Suprapubic skin (tissue), 4 donors: ENCODE measurements at regions not wholly inside any gene's neighbourhood (a gene's known extent, or its start where the extent isn't known, plus 50 kb on each side); places are given as distances from the start of the nearest gene placed in this dataset.

ENCODE experiments used
- DNase-seq, 2 donors: peaks; one replicate each; pipeline ENCODE4 v3.0.0-alpha.2; 2019; ENCODE audit warnings: low spot score in 2 of 2
- H3K27ac ChIP-seq: fragments of 200-600 bp; sonication (generic); one replicate; pipeline ENCODE4 v1.5.1; 2019
- H3K27me3 ChIP-seq: fragments of 200-600 bp; sonication (generic); one replicate; pipeline ENCODE4 v1.5.1; 2019
- H3K36me3 ChIP-seq: fragments of 200-600 bp; sonication (generic); one replicate; pipeline ENCODE4 v1.5.1; 2019
- H3K4me1 ChIP-seq: fragments of 200-600 bp; sonication (generic); one replicate; pipeline ENCODE4 v1.5.1; 2019
- H3K4me3 ChIP-seq: fragments of 200-600 bp; sonication (generic); one replicate; pipeline ENCODE4 v1.5.1; 2019; ENCODE audit warnings: mild to moderate bottlenecking
- H3K9me3 ChIP-seq: fragments of 200-600 bp; sonication (generic); one replicate; pipeline ENCODE4 v1.5.1; 2019
- EP300 ChIP-seq: sonication (generic); formaldehyde crosslinking; IDR thresholded peaks from one replicate; pipeline ENCODE4 v1.6.1; 2017; ENCODE audit warnings: antibody characterized with exemption
- POLR2A ChIP-seq, 2 donors: fragments of 450-650 bp; IDR thresholded peaks; one replicate each; pipeline ENCODE4 v1.6.1; 2017; ENCODE audit warnings: antibody characterized with exemption in 2 of 2, mild to moderate bottlenecking in 2 of 2, moderate library complexity in 2 of 2
- POLR2AphosphoS5 ChIP-seq, 3 donors: sonication (generic); formaldehyde crosslinking; IDR thresholded peaks; one replicate each; pipeline ENCODE4 v1.6.1; 2017; ENCODE audit warnings: antibody characterized with exemption in 3 of 3
- WGBS: methylation state at CpG from one replicate; pipeline ENCODE4 v1.1.5; 2018; 5-methylcytosine and 5-hydroxymethylcytosine counted together
- TF ChIP-seq, protein P1 (sequence below), 2 donors: fragments of 200-600 bp in 1 of 2; fragments of 450-650 bp in 1 of 2; sonication (generic) in 1 of 2; IDR thresholded peaks; one replicate each; pipeline ENCODE4 v1.5.1; 2016 to 2019; ENCODE audit warnings: antibody characterized with exemption in 2 of 2, mild to moderate bottlenecking in 1 of 2, moderate library complexity in 1 of 2

GRCh38 chr19:56894626-56895025 lies 54.1 kb upstream of the PEG3 start:
- no peak for DNase-seq
- H3K36me3 ChIP-seq, result no peaks in the 10 kb centered on the region
- no peak overlapping the region for H3K27ac ChIP-seq
- TF ChIP-seq, protein P1, sequence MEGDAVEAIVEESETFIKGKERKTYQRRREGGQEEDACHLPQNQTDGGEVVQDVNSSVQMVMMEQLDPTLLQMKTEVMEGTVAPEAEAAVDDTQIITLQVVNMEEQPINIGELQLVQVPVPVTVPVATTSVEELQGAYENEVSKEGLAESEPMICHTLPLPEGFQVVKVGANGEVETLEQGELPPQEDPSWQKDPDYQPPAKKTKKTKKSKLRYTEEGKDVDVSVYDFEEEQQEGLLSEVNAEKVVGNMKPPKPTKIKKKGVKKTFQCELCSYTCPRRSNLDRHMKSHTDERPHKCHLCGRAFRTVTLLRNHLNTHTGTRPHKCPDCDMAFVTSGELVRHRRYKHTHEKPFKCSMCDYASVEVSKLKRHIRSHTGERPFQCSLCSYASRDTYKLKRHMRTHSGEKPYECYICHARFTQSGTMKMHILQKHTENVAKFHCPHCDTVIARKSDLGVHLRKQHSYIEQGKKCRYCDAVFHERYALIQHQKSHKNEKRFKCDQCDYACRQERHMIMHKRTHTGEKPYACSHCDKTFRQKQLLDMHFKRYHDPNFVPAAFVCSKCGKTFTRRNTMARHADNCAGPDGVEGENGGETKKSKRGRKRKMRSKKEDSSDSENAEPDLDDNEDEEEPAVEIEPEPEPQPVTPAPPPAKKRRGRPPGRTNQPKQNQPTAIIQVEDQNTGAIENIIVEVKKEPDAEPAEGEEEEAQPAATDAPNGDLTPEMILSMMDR (IDR thresholded peaks at IDR 0.05), result no peak
- TF ChIP-seq POLR2AphosphoS5 (IDR thresholded peaks at IDR 0.05), result no peak
- TF ChIP-seq POLR2A (IDR thresholded peaks at IDR 0.05), result no peak
- no peak for TF ChIP-seq EP300
- H3K4me3 ChIP-seq, result no peak overlapping the region
- H3K27me3 ChIP-seq, result no peaks in the 10 kb centered on the region
- H3K4me1 ChIP-seq, result no peaks in the 10 kb centered on the region
- 79% methylated on average over 9 of the region's 9 CpGs for WGBS
- peaks cover 4% of the 10 kb centered on the region for H3K9me3 ChIP-seq

GRCh38 chr19:56896095-56896494 lies 55.6 kb upstream of the PEG3 start:
- 54% methylated on average over 3 of the region's 3 CpGs for WGBS
- TF ChIP-seq, protein P1 (IDR thresholded peaks at IDR 0.05), result no peak
- TF ChIP-seq EP300, result no peak

DNA sequence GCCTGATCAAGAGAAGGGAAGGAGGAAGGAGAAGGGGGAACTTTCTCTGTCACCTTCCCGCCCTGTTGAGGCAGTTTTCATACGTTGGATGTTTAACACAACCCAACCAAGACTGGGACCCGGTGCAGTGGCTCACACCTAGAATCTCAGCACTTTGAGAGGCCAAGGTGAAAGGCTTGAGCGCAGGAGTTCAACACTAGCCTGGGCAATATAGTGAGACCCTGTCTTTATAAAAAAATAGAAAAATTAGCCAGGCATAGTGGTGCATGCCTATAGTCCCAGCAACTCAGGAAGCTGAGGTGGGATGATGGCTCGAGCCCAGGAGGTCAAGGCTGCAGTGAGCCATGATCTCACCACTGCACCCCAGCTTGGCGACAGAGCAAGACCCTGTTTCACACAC lies 59.4 kb upstream of the PEG3 start:
- Histone ChIP-seq H3K27me3 (no peaks in the 10 kb centered on the region), H3K4me1 (no peaks in the 10 kb centered on the region), H3K27ac (no peak overlapping the region), H3K4me3 (no peak overlapping the region), H3K9me3 (peaks cover 9% of the 10 kb centered on the region), H3K36me3 (no peaks in the 10 kb centered on the region)
- 93% methylated on average over 4 of the region's 6 CpGs for WGBS
- no peak for TF ChIP-seq POLR2A (IDR thresholded peaks at IDR 0.05)
- TF ChIP-seq, protein P1 (IDR thresholded peaks at IDR 0.05), result no peak
- no peak for TF ChIP-seq POLR2AphosphoS5 (IDR thresholded peaks at IDR 0.05)
- TF ChIP-seq EP300, result no peak
- DNase-seq, result no peak

More at GRCh38 chr19:56896095-56896494, 55.6 kb upstream of the PEG3 start:
- no peak for DNase-seq
- H3K27me3 ChIP-seq, result no peaks in the 10 kb centered on the region
- H3K27ac ChIP-seq, result no peak overlapping the region
- H3K4me3 ChIP-seq, result no peak overlapping the region
- H3K9me3 ChIP-seq, result peaks cover 9% of the 10 kb centered on the region
- H3K4me1 ChIP-seq, result no peaks in the 10 kb centered on the region
- H3K36me3 ChIP-seq, result no peaks in the 10 kb centered on the region

DNA sequence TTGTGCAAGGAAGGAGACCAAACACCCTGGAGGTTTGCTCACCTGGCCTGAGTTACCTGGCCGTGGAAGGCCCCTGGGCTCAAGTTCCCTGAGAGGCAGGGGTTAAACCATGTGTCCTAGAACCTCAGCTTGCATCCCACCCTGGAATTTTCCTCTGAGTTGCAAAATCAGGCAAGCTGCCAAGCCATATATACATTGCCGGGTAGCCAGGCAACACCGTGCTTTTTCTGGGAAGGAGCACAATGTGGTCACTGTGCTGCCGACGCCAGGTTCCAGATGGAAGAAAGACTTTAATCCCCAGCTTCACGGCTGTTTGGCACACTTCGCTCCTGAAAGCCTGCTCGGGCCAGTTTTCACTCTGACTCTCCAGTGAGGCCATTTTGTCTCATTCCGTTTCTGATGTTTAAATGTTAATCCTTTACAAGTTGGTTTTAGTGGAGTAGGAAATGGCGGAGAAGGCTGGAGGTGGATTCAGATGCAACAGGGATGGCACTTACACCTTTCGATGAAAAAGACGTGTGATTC lies 60.1 kb upstream of the PEG3 start:
- Histone ChIP-seq H3K36me3 (no peaks in the 10 kb centered on the region), H3K4me3 (no peak overlapping the region), H3K27ac (no peak overlapping the region), H3K27me3 (no peaks in the 10 kb centered on the region), H3K9me3 (peaks cover 9% of the 10 kb centered on the region), H3K4me1 (no peaks in the 10 kb centered on the region)
- WGBS, result 49% methylated on average over 11 of the region's 12 CpGs
- TF ChIP-seq POLR2A (IDR thresholded peaks at IDR 0.05) (no peak), POLR2AphosphoS5 (IDR thresholded peaks at IDR 0.05) (no peak), EP300 (no peak)
- TF ChIP-seq, protein P1 (IDR thresholded peaks at IDR 0.05), result no peak
- DNase-seq, result no peak

DNA sequence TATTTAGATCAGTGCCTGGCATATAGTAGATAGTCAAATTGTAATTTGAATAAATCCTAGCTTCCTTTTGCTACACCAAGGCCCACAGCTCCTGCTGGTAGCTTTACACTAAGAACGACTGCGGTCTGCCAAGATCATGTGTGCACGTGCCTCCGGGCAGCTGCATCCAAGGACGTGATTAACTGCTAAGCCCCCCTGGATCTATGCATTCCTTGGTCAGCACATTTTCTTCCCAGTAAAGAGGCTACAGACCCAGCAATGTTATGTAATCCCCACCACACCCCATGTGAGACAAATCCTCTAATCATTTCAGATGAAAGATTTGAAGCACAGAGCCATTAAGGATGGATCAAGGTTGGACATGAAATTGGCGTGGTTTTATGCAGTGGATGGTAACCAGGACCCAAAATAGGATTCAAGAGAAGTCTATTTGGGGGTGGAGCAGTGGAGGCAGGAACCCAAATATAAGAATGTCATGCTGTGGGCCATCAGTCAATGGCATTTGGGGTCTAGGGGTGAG lies 65.2 kb upstream of the PEG3 start:
- no peaks in the 10 kb centered on the region for H3K4me1 ChIP-seq
- no peaks in the 10 kb centered on the region for H3K36me3 ChIP-seq
- H3K27ac ChIP-seq, result no peak overlapping the region
- H3K27me3 ChIP-seq, result no peaks in the 10 kb centered on the region
- no peaks in the 10 kb centered on the region for H3K9me3 ChIP-seq
- TF ChIP-seq, protein P1 (IDR thresholded peaks at IDR 0.05), result no peak
- TF ChIP-seq EP300 (no peak), POLR2AphosphoS5 (IDR thresholded peaks at IDR 0.05) (no peak), POLR2A (IDR thresholded peaks at IDR 0.05) (no peak)
- WGBS, result 30% methylated on average over 6 of the region's 6 CpGs
- no peak for DNase-seq
- no peak overlapping the region for H3K4me3 ChIP-seq
